Osteoblast (primary cell): ENCODE measurements at regions not wholly inside any gene's neighbourhood (a gene's known extent, or its start where the extent isn't known, plus 50 kb on each side); places are given as distances from the start of the nearest gene placed in this dataset.

Experiments used
- DNase-seq: peaks from one replicate; pipeline ENCODE4 v3.0.0; 2011; ENCODE audit warnings: low spot score, mixed read lengths; ENCODE audit not compliant: insufficient read length; ENCODE audit errors: missing footprints
- H2AFZ ChIP-seq: 2 replicates; pipeline ENCODE4 v1.6.0; 2011; ENCODE audit warnings: mild to moderate bottlenecking, low read length
- H3K27ac ChIP-seq: 2 replicates; pipeline ENCODE4 v1.5.1; 2011; ENCODE audit warnings: mild to moderate bottlenecking, low read depth, low read length, moderate library complexity
- H3K27me3 ChIP-seq: 2 replicates; pipeline ENCODE4 v1.6.0; 2012; ENCODE audit warnings: mild to moderate bottlenecking, control low read depth, inconsistent platforms, low read length, moderate library complexity; ENCODE audit not compliant: insufficient read depth
- H3K36me3 ChIP-seq: 2 replicates; pipeline ENCODE4 v1.5.1; 2011; ENCODE audit warnings: mild to moderate bottlenecking, low read length, control low read depth, moderate library complexity; ENCODE audit not compliant: insufficient read depth
- H3K4me1 ChIP-seq: 2 replicates; pipeline ENCODE4 v1.5.1; 2011; ENCODE audit warnings: mild to moderate bottlenecking, low read length, control low read depth, moderate library complexity; ENCODE audit not compliant: insufficient read depth
- H3K4me2 ChIP-seq: 2 replicates; pipeline ENCODE4 v1.6.0; 2011; ENCODE audit warnings: mild to moderate bottlenecking, low read length; ENCODE audit not compliant: insufficient read depth
- H3K4me3 ChIP-seq: fragments of 200-600 bp; sonication (generic); 3 replicates; pipeline ENCODE4 v1.5.1; 2012; ENCODE audit warnings: mild to moderate bottlenecking, low read length, inconsistent platforms; ENCODE audit not compliant: insufficient read depth
- H3K79me2 ChIP-seq: 2 replicates; pipeline ENCODE4 v1.6.0; 2012; ENCODE audit warnings: mild to moderate bottlenecking, low read length, control low read depth, inconsistent platforms; ENCODE audit not compliant: insufficient read depth
- H3K9me3 ChIP-seq: 2 replicates; pipeline ENCODE4 v1.5.1; 2011; ENCODE audit warnings: low read depth, low read length, control low read depth
- H4K20me1 ChIP-seq: 2 replicates; pipeline ENCODE4 v1.6.0; 2012; ENCODE audit warnings: mild to moderate bottlenecking, low read length, control low read depth; ENCODE audit not compliant: insufficient read depth
- CTCF ChIP-seq: IDR thresholded peaks from 2 replicates; pipeline ENCODE4 v1.5.1; 2011; ENCODE audit warnings: mild to moderate bottlenecking, low read depth, low read length, moderate library complexity; ENCODE audit errors: extremely low read depth

GRCh38 chr7:9939176-9939575 lies 1034.5 kb upstream of the PHF14 start:
- H3K27ac ChIP-seq: no peak overlapping the region
- no peaks in the 10 kb centered on the region for H3K27me3 ChIP-seq
- no peaks in the 10 kb centered on the region for H3K4me1 ChIP-seq
- no peaks in the 10 kb centered on the region for H3K9me3 ChIP-seq
- no peak overlapping the region for H3K4me3 ChIP-seq
- no peaks in the 10 kb centered on the region for H4K20me1 ChIP-seq
- H3K4me2 ChIP-seq: no peak overlapping the region
- H3K36me3 ChIP-seq: no peaks in the 10 kb centered on the region
- TF ChIP-seq CTCF: no peak
- no peak for DNase-seq
- no peak overlapping the region for H2AFZ ChIP-seq
- no peaks in the 10 kb centered on the region for H3K79me2 ChIP-seq

GRCh38 chr7:9945131-9945530 lies 1028.5 kb upstream of the PHF14 start:
- H3K27me3 ChIP-seq: no peaks in the 10 kb centered on the region
- peaks cover 3% of the 10 kb centered on the region for H3K9me3 ChIP-seq
- no peaks in the 10 kb centered on the region for H3K4me1 ChIP-seq
- H4K20me1 ChIP-seq: no peaks in the 10 kb centered on the region
- H3K4me3 ChIP-seq: no peak overlapping the region
- H2AFZ ChIP-seq: no peak overlapping the region
- no peak overlapping the region for H3K4me2 ChIP-seq
- no peaks in the 10 kb centered on the region for H3K79me2 ChIP-seq
- TF ChIP-seq CTCF: no peak
- no peak overlapping the region for H3K27ac ChIP-seq
- DNase-seq: no peak
- no peaks in the 10 kb centered on the region for H3K36me3 ChIP-seq

GRCh38 chr7:9945857-9946256 lies 1027.8 kb upstream of the PHF14 start:
- Histone ChIP-seq H3K9me3 (peaks cover 3% of the 10 kb centered on the region), H3K36me3 (no peaks in the 10 kb centered on the region), H3K27me3 (no peaks in the 10 kb centered on the region), H3K4me3 (no peak overlapping the region), H3K4me1 (no peaks in the 10 kb centered on the region), H2AFZ (no peak overlapping the region), H3K4me2 (no peak overlapping the region), H3K79me2 (no peaks in the 10 kb centered on the region), H4K20me1 (no peaks in the 10 kb centered on the region), H3K27ac (no peak overlapping the region)
- DNase-seq: no peak
- no peak for TF ChIP-seq CTCF

GRCh38 chr7:9955138-9955537 lies 1018.5 kb upstream of the PHF14 start:
- Histone ChIP-seq H3K27me3 (no peaks in the 10 kb centered on the region), H2AFZ (no peak overlapping the region), H3K79me2 (no peaks in the 10 kb centered on the region), H3K4me2 (no peak overlapping the region), H3K36me3 (no peaks in the 10 kb centered on the region), H4K20me1 (no peaks in the 10 kb centered on the region), H3K4me3 (no peak overlapping the region), H3K9me3 (peaks cover 3% of the 10 kb centered on the region), H3K4me1 (no peaks in the 10 kb centered on the region), H3K27ac (no peak overlapping the region)
- TF ChIP-seq CTCF: no peak
- DNase-seq: no peak
